ENCODE measurements at regions not wholly inside any gene's neighbourhood (a gene's known extent, or its start where the extent isn't known, plus 50 kb on each side); places are given as distances from the start of the nearest gene placed in this dataset.

- TF ChIP-seq POLR2AphosphoS5 (IDR thresholded peaks at IDR 0.05; ENCODE audit: borderline replicate concordance, low read depth, low read length) = no peak
- no peak for TF ChIP-seq EZH2 (IDR thresholded peaks at IDR 0.05)
- no peak for TF ChIP-seq FOXP2 (optimal IDR thresholded peaks at IDR 0.05; ENCODE audit: control extremely low read depth, extremely low read length, insufficient read depth)
Observed at GRCh38 chr1:82903626-82904025, 1095.3 kb downstream of the TTLL7 start.

Data from SK-N-MC (cell line).